ENCODE measurements at regions not wholly inside any gene's neighbourhood (a gene's known extent, or its start where the extent isn't known, plus 50 kb on each side); places are given as distances from the start of the nearest gene placed in this dataset.

DNA sequence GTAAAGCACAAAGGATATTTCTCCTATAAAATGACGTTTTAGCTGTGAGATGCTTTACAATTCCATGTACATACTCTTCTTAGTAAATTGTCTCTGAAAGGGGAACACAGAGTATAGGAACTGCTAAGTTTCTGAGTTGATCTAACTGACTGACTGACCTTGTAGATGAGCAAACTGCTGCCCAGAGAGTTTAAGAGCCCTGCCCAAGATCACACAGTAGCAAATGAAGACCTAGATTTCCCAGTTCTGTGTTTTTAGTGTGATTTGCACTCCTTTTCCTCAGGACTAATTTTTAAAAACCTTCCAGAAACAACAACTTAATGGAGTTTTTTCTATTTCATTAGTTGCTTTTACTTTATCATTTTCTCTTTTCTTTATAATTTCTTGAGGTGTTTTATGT lies 247.7 kb downstream of the PDCD6IP start:
- no peak for DNase-seq (ENCODE audit: low read depth in 1 of 2, low spot score in 1 of 2)
- no peak overlapping the region for H3K4me3 ChIP-seq (replicated peaks; ENCODE audit: insufficient read depth, low read length)
- H3K27ac ChIP-seq (replicated peaks): no peak overlapping the region
- TF ChIP-seq, protein P1, sequence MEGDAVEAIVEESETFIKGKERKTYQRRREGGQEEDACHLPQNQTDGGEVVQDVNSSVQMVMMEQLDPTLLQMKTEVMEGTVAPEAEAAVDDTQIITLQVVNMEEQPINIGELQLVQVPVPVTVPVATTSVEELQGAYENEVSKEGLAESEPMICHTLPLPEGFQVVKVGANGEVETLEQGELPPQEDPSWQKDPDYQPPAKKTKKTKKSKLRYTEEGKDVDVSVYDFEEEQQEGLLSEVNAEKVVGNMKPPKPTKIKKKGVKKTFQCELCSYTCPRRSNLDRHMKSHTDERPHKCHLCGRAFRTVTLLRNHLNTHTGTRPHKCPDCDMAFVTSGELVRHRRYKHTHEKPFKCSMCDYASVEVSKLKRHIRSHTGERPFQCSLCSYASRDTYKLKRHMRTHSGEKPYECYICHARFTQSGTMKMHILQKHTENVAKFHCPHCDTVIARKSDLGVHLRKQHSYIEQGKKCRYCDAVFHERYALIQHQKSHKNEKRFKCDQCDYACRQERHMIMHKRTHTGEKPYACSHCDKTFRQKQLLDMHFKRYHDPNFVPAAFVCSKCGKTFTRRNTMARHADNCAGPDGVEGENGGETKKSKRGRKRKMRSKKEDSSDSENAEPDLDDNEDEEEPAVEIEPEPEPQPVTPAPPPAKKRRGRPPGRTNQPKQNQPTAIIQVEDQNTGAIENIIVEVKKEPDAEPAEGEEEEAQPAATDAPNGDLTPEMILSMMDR (IDR thresholded peaks at IDR 0.05; ENCODE audit: insufficient read depth, low read length): no peak
- TF ChIP-seq SPI1 (IDR thresholded peaks at IDR 0.05; ENCODE audit: borderline replicate concordance, low read depth) (no peak), GABPA (IDR thresholded peaks at IDR 0.05; ENCODE audit: low read depth) (no peak), POLR2AphosphoS5 (IDR thresholded peaks at IDR 0.05; ENCODE audit: low read depth) (no peak)
- TF ChIP-seq, protein P2, sequence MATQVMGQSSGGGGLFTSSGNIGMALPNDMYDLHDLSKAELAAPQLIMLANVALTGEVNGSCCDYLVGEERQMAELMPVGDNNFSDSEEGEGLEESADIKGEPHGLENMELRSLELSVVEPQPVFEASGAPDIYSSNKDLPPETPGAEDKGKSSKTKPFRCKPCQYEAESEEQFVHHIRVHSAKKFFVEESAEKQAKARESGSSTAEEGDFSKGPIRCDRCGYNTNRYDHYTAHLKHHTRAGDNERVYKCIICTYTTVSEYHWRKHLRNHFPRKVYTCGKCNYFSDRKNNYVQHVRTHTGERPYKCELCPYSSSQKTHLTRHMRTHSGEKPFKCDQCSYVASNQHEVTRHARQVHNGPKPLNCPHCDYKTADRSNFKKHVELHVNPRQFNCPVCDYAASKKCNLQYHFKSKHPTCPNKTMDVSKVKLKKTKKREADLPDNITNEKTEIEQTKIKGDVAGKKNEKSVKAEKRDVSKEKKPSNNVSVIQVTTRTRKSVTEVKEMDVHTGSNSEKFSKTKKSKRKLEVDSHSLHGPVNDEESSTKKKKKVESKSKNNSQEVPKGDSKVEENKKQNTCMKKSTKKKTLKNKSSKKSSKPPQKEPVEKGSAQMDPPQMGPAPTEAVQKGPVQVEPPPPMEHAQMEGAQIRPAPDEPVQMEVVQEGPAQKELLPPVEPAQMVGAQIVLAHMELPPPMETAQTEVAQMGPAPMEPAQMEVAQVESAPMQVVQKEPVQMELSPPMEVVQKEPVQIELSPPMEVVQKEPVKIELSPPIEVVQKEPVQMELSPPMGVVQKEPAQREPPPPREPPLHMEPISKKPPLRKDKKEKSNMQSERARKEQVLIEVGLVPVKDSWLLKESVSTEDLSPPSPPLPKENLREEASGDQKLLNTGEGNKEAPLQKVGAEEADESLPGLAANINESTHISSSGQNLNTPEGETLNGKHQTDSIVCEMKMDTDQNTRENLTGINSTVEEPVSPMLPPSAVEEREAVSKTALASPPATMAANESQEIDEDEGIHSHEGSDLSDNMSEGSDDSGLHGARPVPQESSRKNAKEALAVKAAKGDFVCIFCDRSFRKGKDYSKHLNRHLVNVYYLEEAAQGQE (IDR thresholded peaks at IDR 0.05; ENCODE audit: insufficient replicate concordance, low read depth): no peak
- H3K27me3 ChIP-seq (ENCODE audit: insufficient read depth, poor library complexity, severe bottlenecking): peaks cover 4% of the 10 kb centered on the region

DNA sequence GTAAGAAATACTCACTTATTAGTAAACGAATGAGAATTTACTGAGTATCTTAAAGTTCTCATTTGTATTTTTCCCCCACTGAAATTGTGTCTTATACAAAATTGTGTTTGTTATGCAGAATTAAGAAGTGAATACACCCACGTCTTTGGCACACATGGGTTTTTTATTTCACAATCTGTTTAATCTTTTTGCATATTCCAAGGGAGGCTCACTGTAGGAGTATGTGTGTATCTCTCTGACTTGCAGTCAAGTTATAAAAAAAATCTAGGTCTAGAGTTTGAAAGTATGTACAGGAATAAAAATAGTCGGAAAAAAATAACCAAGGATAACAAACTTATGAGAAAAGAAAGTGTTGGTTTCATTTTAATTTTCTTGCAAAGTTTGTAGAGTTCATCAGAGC lies 255.2 kb downstream of the PDCD6IP start:
- Histone ChIP-seq H3K27ac (replicated peaks) (no peak overlapping the region), H3K27me3 (ENCODE audit: insufficient read depth, poor library complexity, severe bottlenecking) (no peaks in the 10 kb centered on the region), H3K4me3 (replicated peaks; ENCODE audit: insufficient read depth, low read length) (no peak overlapping the region)
- DNase-seq (ENCODE audit: low read depth in 1 of 2, low spot score in 1 of 2): no peak
- TF ChIP-seq, protein P2 (IDR thresholded peaks at IDR 0.05; ENCODE audit: insufficient replicate concordance, low read depth): no peak
- no peak for TF ChIP-seq POLR2AphosphoS5 (IDR thresholded peaks at IDR 0.05; ENCODE audit: low read depth)
- TF ChIP-seq, protein P1 (IDR thresholded peaks at IDR 0.05; ENCODE audit: insufficient read depth, low read length): no peak
- no peak for TF ChIP-seq GABPA (IDR thresholded peaks at IDR 0.05; ENCODE audit: low read depth)
- TF ChIP-seq SPI1 (IDR thresholded peaks at IDR 0.05; ENCODE audit: borderline replicate concordance, low read depth): no peak

DNA sequence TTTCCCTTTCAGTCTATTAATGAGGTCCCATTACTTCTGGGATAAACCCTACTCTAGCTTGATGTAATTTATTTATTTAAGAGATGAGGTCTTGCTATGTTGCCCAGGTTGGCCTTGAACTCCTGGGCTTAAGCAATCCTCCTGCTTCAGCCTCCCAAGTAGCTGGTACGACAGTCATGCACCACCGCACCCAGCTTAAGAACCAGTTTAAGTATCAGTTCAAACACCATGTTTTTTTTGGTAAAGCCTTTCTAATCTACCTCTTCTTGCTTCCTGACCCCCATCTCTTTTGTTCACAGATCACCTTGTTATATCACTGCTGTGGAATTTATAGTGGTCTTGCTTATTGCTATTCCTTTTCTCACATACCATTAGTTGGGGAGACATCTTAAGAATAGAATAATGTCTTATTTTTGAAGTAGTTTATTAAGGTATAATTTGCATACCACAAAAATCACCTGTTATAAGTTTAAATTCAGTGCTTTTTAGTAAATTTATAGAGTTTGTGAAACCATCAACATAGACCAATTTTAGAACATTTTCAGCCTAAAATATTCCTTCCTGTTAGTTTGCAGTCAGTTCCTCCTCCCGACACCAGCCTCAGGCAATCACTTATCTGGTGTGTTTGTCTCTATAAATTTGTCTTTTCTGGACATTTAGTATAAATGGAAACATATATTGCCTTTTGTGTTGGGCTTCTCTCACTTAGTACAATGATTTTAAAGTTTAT lies 257.9 kb downstream of the PDCD6IP start:
- H3K27ac ChIP-seq (replicated peaks): no peak overlapping the region
- TF ChIP-seq, protein P2 (IDR thresholded peaks at IDR 0.05; ENCODE audit: insufficient replicate concordance, low read depth): no peak
- TF ChIP-seq GABPA (IDR thresholded peaks at IDR 0.05; ENCODE audit: low read depth) (no peak), SPI1 (IDR thresholded peaks at IDR 0.05; ENCODE audit: borderline replicate concordance, low read depth) (no peak), POLR2AphosphoS5 (IDR thresholded peaks at IDR 0.05; ENCODE audit: low read depth) (no peak)
- TF ChIP-seq, protein P1 (IDR thresholded peaks at IDR 0.05; ENCODE audit: insufficient read depth, low read length): no peak
- H3K27me3 ChIP-seq (ENCODE audit: insufficient read depth, poor library complexity, severe bottlenecking): no peaks in the 10 kb centered on the region
- DNase-seq (ENCODE audit: low read depth in 1 of 2, low spot score in 1 of 2): no peak
- H3K4me3 ChIP-seq (replicated peaks; ENCODE audit: insufficient read depth, low read length): no peak overlapping the region

Data from HL-60 (cell line).